Endothelial cell of umbilical vein (primary cell): ENCODE measurements at regions not wholly inside any gene's neighbourhood (a gene's known extent, or its start where the extent isn't known, plus 50 kb on each side); places are given as distances from the start of the nearest gene placed in this dataset.

Experiments used
- BruUV-seq: library from RNA; stranded (reverse); fragments of 400-500 nt; replicated peaks from 2 replicates; lab custom pipeline; 2021; lab: Mats Ljungman, UMichigan
- CTCF ChIA-PET: fragments of 300-600, 350-600 bp; sonication (Branson Sonifier 250); formaldehyde crosslinking; loops from one replicate; lab custom pipeline; 2021; ENCODE audit warnings: antibody characterized with exemption, inconsistent platforms; lab: Charles Lee
- POLR2A ChIA-PET: fragments of 300-600, 350-600 bp; sonication (Branson Sonifier 250); formaldehyde crosslinking; loops from one replicate; lab custom pipeline; 2021; ENCODE audit warnings: antibody characterized with exemption, inconsistent platforms; lab: Charles Lee
- DNase-seq: peaks from one replicate; pipeline ENCODE4 v3.0.0-alpha.2; 2011; ENCODE audit warnings: low read depth, low spot score
- FAIRE-seq: peaks from 2 replicates; lab custom pipeline; 2011; peaks lifted over from hg19 to GRCh38; lab: Jason Lieb, UNC
- H2AFZ ChIP-seq: 2 replicates; pipeline ENCODE4 v1.6.0; 2012; ENCODE audit warnings: low read depth, low read length, control low read depth, inconsistent platforms
- H3K27ac ChIP-seq: 2 replicates; pipeline ENCODE4 v1.5.1; 2011; ENCODE audit warnings: low read depth, mild to moderate bottlenecking, control low read depth, low read length, moderate library complexity; ENCODE audit not compliant: insufficient read depth
- H3K27me3 ChIP-seq, 2 experiments: 2 replicates each; pipeline versions ENCODE4 v1.6.0 to v1.6.1; 2011; ENCODE audit warnings: low read length in 2 of 2, mixed read lengths in 1 of 2; ENCODE audit not compliant: control insufficient read depth in 2 of 2, insufficient read depth in 2 of 2
- H3K36me3 ChIP-seq, 2 experiments: 2 replicates in 1 of 2; 3 replicates in 1 of 2; pipeline ENCODE4 v1.5.1; 2011; ENCODE audit warnings: low read length in 2 of 2, mild to moderate bottlenecking in 1 of 2, moderate library complexity in 1 of 2; ENCODE audit not compliant: control insufficient read depth in 2 of 2, insufficient read depth in 2 of 2; ENCODE audit errors: extremely low read depth in 1 of 2
- H3K4me1 ChIP-seq: 3 replicates; pipeline ENCODE4 v1.5.1; 2011; ENCODE audit warnings: mild to moderate bottlenecking, low read length; ENCODE audit not compliant: control insufficient read depth, insufficient read depth; ENCODE audit errors: extremely low read depth
- H3K4me2 ChIP-seq: 2 replicates; pipeline ENCODE4 v1.6.1; 2011; ENCODE audit warnings: low read length, control low read depth, mixed read lengths; ENCODE audit not compliant: insufficient read depth
- H3K4me3 ChIP-seq, 3 experiments: fragments of 200-600 bp in 1 of 3; sonication (generic), shearing (Covaris generic) in 1 of 3; replicated peaks in 1 of 3; 2 replicates each; pipeline ENCODE4 v1.5.1; 2011 to 2016; ENCODE audit warnings: control low read depth in 3 of 3, low read length in 3 of 3, mild to moderate bottlenecking in 2 of 3, inconsistent platforms in 1 of 3, low read depth in 1 of 3, moderate library complexity in 1 of 3; ENCODE audit not compliant: insufficient read depth in 1 of 3
- H3K79me2 ChIP-seq: 2 replicates; pipeline ENCODE4 v1.6.0; 2012; ENCODE audit warnings: low read length, inconsistent platforms; ENCODE audit not compliant: control insufficient read depth, insufficient read depth
- H3K9ac ChIP-seq: replicated peaks from 2 replicates; pipeline ENCODE3; 2011; ENCODE audit warnings: low read length, control low read depth; ENCODE audit not compliant: insufficient read depth; ENCODE audit errors: extremely low read depth
- H3K9me1 ChIP-seq: replicated peaks from 3 replicates; pipeline ENCODE4 v1.6.0; 2011; ENCODE audit warnings: mild to moderate bottlenecking, low read length; ENCODE audit not compliant: control insufficient read depth, insufficient read depth; ENCODE audit errors: extremely low read depth
- H3K9me3 ChIP-seq: replicated peaks from 2 replicates; pipeline ENCODE4 v1.5.1; 2012; ENCODE audit warnings: low read length, inconsistent platforms; ENCODE audit not compliant: control insufficient read depth, insufficient read depth
- H4K20me1 ChIP-seq: replicated peaks from 2 replicates; pipeline ENCODE3; 2011; ENCODE audit warnings: mild to moderate bottlenecking, low read length; ENCODE audit not compliant: control insufficient read depth, insufficient read depth; ENCODE audit errors: extremely low read depth
- CTCF ChIP-seq, 2 donors: IDR thresholded peaks; 1 replicate in 1 of 2; 2 replicates in 1 of 2; pipeline ENCODE4 v1.5.1; 2011; ENCODE audit warnings: low read length in 2 of 2, mild to moderate bottlenecking in 2 of 2, moderate library complexity in 2 of 2, control low read depth in 1 of 2, inconsistent platforms in 1 of 2, low read depth in 1 of 2; ENCODE audit not compliant: insufficient read depth in 1 of 2; ENCODE audit errors: extremely low read depth in 1 of 2
- EZH2 ChIP-seq: IDR thresholded peaks from 2 replicates; pipeline ENCODE4 v1.6.1; 2012; ENCODE audit warnings: borderline replicate concordance, low read depth, mild to moderate bottlenecking, moderate library complexity, low read length, inconsistent platforms; ENCODE audit not compliant: severe bottlenecking
- FOS ChIP-seq: IDR thresholded peaks from 2 replicates; pipeline ENCODE4 v1.6.1; 2011; ENCODE audit warnings: mild to moderate bottlenecking, low read length, moderate library complexity, borderline replicate concordance; ENCODE audit not compliant: insufficient read depth
- GATA2 ChIP-seq: IDR thresholded peaks from 2 replicates; pipeline ENCODE4 v1.7.0; 2011; ENCODE audit warnings: low read depth, mild to moderate bottlenecking, moderate library complexity, mixed read lengths, low read length; ENCODE audit not compliant: insufficient read length, insufficient read depth
- JUN ChIP-seq: IDR thresholded peaks from 2 replicates; pipeline ENCODE4 v1.6.1; 2011; ENCODE audit warnings: borderline replicate concordance, low read depth; ENCODE audit not compliant: insufficient read length, insufficient read depth
- MAX ChIP-seq: IDR thresholded peaks from 2 replicates; pipeline ENCODE4 v1.6.1; 2011; ENCODE audit not compliant: insufficient read depth, insufficient read length
- MYC ChIP-seq: IDR thresholded peaks from one replicate; pipeline ENCODE4 v1.6.1; 2011; ENCODE audit warnings: mild to moderate bottlenecking, low read depth, low read length
- POLR2A ChIP-seq: IDR thresholded peaks from 2 replicates; pipeline ENCODE4 v1.6.1; 2012; ENCODE audit warnings: low read depth, mild to moderate bottlenecking, control low read depth, low read length
- POLR2AphosphoS5 ChIP-seq: IDR thresholded peaks from 2 replicates; pipeline ENCODE4 v1.6.1; 2012; ENCODE audit warnings: low read depth, mild to moderate bottlenecking, control low read depth, low read length, moderate library complexity; ENCODE audit not compliant: insufficient read depth
- dilution Hi-C: fragments of 300-500 bp; cut with MboI; formaldehyde crosslinking; loops from one replicate; pipeline ENCODE4 v1.15.0; 2019; ENCODE audit warnings: low sequenced_read_pairs; ENCODE audit not compliant: extremely low pct_ligation_motif_present
- intact Hi-C: fragments of 100-400 bp; cut with micrococcal nuclease; formaldehyde crosslinking; loops from one replicate; pipeline ENCODE4 v1.10.0; 2022

DNA sequence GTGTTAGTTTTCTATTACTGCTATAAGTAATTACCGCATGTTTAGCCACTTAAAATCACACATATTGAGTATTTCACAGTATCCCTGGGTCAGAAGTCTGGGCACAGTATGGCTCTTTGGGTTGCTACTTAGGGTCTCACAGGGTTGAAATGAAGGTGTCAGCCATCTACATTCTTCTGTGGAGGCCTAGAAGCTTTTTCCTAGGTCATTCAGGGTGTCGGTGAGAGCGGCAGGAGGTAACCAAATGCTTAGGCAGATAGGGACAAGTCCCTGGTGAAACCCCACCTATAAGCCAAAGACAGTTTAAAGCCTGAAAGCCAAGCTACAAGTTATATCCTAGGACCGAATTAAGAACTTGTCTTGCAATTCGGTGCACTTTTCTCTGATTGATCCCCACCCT, 856.7 kb downstream of the PCDH17 start:
- no TSS peak for BruUV-seq
- H3K9me1 ChIP-seq, result no peaks in the 10 kb centered on the region
- no peak overlapping the region for H3K27ac ChIP-seq
- no peaks in the 10 kb centered on the region for H3K9me3 ChIP-seq
- POLR2A ChIA-PET, result no interaction called here
- TF ChIP-seq JUN (no peak), GATA2 (no peak), POLR2AphosphoS5 (no peak), MYC (no peak), POLR2A (no peak), EZH2 (no peak), CTCF (IDR thresholded peaks at IDR 0.05; ENCODE audit: extremely low read depth in 1 of 2, insufficient read depth in 1 of 2, low read depth in 1 of 2, low read length in 2 of 2) (no peak), MAX (no peak), FOS (no peak)
- dilution Hi-C loops, result no loop called here
- H3K9ac ChIP-seq, result no peak overlapping the region
- H3K79me2 ChIP-seq, result no peaks in the 10 kb centered on the region
- DNase-seq (no peak), FAIRE-seq (no peak)
- no peak overlapping the region for H2AFZ ChIP-seq
- no peaks in the 10 kb centered on the region for H4K20me1 ChIP-seq
- H3K4me3 ChIP-seq, result no peak overlapping the region
- no peaks in the 10 kb centered on the region for H3K36me3 ChIP-seq
- CTCF ChIA-PET, result no interaction called here
- no peaks in the 10 kb centered on the region for H3K27me3 ChIP-seq
- intact Hi-C loops, result no loop called here
- H3K4me2 ChIP-seq, result no peak overlapping the region
- no peaks in the 10 kb centered on the region for H3K4me1 ChIP-seq
